Chondrocyte (in vitro differentiated cells): ENCODE measurements at regions not wholly inside any gene's neighbourhood (a gene's known extent, or its start where the extent isn't known, plus 50 kb on each side); places are given as distances from the start of the nearest gene placed in this dataset.

Experiments
- DNase-seq: peaks from one replicate; pipeline ENCODE4 v3.0.0; 2021; ENCODE audit warnings: mixed read lengths, low spot score
- H3K27ac Mint-ChIP-seq: one replicate; pipeline ENCODE4 v1.8.0; 2021; ENCODE audit warnings: mild to moderate bottlenecking, moderate library complexity, mixed read lengths; ENCODE audit not compliant: unreplicated experiment
- H3K27me3 Mint-ChIP-seq: 2 replicates; pipeline ENCODE4 v1.8.0; 2021; ENCODE audit warnings: low read depth, mixed read lengths
- H3K36me3 Mint-ChIP-seq: 2 replicates; pipeline ENCODE4 v1.8.0; 2021; ENCODE audit warnings: low read depth, mixed read lengths
- H3K4me1 Mint-ChIP-seq: 2 replicates; pipeline ENCODE4 v1.8.0; 2021; ENCODE audit warnings: low read depth, mild to moderate bottlenecking, mixed read lengths
- H3K4me3 Mint-ChIP-seq: one replicate; pipeline ENCODE4 v1.8.0; 2021; ENCODE audit warnings: mild to moderate bottlenecking, moderate library complexity, mixed read lengths; ENCODE audit not compliant: unreplicated experiment
- H3K9me3 Mint-ChIP-seq: 2 replicates; pipeline ENCODE4 v1.8.0; 2021; ENCODE audit warnings: low read depth, mixed read lengths
- TF ChIP-seq, protein P1 (sequence below): fragments of 200-600 bp; sonication (generic); IDR thresholded peaks from 2 replicates; pipeline ENCODE4 v1.5.0; 2021; ENCODE audit warnings: antibody characterized with exemption, mild to moderate bottlenecking, moderate library complexity

DNA sequence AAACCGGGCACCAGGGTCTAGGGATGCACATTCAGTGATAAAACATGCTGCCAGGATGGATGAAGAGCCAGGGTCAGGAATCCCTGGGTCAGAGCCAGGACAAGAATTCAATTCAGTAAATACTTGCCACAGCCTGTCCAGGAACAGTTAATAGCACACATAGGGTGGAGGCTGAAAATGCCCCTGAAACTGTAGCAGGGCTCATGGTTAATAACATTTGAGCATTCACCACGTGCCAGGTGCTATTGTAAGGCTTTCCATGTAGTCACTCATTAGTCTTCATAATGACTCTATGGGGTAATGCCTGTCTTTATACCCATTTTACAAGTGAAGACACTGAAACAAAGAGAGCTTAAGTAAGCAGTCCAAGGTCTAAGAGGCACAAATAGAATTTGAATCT, 296.3 kb downstream of the LRFN2 start:
- H3K36me3 Mint-ChIP-seq, result no peaks in the 10 kb centered on the region
- H3K4me1 Mint-ChIP-seq, result no peaks in the 10 kb centered on the region
- DNase-seq, result no peak
- H3K27me3 Mint-ChIP-seq, result peaks cover 56% of the 10 kb centered on the region
- H3K9me3 Mint-ChIP-seq, result peaks cover 3% of the 10 kb centered on the region
- TF ChIP-seq, protein P1, sequence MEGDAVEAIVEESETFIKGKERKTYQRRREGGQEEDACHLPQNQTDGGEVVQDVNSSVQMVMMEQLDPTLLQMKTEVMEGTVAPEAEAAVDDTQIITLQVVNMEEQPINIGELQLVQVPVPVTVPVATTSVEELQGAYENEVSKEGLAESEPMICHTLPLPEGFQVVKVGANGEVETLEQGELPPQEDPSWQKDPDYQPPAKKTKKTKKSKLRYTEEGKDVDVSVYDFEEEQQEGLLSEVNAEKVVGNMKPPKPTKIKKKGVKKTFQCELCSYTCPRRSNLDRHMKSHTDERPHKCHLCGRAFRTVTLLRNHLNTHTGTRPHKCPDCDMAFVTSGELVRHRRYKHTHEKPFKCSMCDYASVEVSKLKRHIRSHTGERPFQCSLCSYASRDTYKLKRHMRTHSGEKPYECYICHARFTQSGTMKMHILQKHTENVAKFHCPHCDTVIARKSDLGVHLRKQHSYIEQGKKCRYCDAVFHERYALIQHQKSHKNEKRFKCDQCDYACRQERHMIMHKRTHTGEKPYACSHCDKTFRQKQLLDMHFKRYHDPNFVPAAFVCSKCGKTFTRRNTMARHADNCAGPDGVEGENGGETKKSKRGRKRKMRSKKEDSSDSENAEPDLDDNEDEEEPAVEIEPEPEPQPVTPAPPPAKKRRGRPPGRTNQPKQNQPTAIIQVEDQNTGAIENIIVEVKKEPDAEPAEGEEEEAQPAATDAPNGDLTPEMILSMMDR, result no peak
- no peak overlapping the region for H3K27ac Mint-ChIP-seq
- no peak overlapping the region for H3K4me3 Mint-ChIP-seq

DNA sequence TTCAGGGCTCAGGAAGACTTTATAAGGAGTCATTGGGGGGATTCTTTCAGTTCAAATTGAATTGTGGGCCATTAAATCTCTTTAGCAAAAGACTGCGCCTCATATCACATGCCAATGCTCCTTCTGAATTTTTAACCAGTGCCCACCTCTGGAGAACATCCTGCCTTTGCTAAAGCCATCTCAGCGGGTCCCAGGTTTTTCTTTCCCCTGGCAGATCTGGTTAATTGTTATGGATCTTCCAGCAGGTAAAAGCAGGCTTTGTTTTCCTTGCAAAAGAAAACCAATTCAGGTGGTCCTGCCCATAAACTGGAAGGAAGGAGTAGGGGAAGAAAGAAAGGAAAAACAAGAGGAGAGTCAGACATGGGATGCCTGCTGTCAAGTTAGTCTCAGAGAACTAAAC, 298.2 kb downstream of the LRFN2 start:
- no peaks in the 10 kb centered on the region for H3K36me3 Mint-ChIP-seq
- no peak for DNase-seq
- H3K27ac Mint-ChIP-seq, result no peak overlapping the region
- peaks cover 62% of the 10 kb centered on the region for H3K27me3 Mint-ChIP-seq
- TF ChIP-seq, protein P1, result no peak
- no peaks in the 10 kb centered on the region for H3K4me1 Mint-ChIP-seq
- H3K4me3 Mint-ChIP-seq, result no peak overlapping the region
- no peaks in the 10 kb centered on the region for H3K9me3 Mint-ChIP-seq

DNA sequence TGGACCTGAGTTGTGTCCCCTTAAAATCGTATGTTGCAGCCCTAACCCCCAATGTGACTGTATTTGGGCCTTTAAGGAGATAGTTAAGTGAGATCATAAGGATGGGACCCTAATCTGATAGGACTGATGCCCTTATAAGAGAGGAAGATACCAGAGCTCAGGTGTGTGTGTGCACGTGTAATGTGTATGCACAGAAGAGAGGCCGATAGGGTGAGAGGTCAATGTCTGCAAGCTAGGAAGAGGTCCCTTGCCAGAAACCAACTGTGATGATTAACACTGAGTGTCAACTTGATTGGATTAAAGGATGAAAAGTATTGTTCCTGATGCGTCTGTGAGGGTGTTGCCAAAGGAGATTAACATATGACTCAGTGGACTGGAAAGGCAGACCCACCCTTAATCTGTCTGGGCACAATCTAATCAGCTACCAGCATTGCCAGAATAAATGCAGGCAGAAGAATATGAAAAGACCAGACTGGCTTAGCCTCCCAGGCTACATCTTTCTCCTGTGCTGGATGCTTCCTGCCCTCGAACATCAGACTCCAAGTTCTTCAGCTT, 299.8 kb downstream of the LRFN2 start:
- TF ChIP-seq, protein P1, result no peak
- no peak overlapping the region for H3K4me3 Mint-ChIP-seq
- H3K27me3 Mint-ChIP-seq, result peaks cover 61% of the 10 kb centered on the region
- H3K27ac Mint-ChIP-seq, result no peak overlapping the region
- DNase-seq, result no peak
- H3K4me1 Mint-ChIP-seq, result no peaks in the 10 kb centered on the region
- H3K36me3 Mint-ChIP-seq, result no peaks in the 10 kb centered on the region
- no peaks in the 10 kb centered on the region for H3K9me3 Mint-ChIP-seq

DNA sequence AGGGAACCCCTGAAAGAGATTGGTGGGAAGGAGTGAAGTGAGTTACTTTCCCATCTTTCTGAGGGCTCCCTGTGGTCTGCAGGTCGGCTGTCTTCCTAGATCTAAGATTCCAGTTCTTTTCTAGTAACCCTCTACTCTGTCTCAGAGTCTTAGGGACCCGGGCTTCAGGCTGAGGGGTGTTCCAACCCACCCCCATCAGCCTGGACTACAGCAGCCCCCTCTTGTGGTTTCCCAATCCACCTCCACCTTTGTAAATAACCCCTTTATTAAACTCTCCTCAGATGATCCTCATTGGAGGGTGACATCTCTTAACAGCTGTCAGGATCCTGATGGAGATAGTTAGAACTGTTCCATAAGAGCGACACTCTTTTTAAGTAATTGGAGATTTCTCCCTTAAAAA, 300.4 kb downstream of the LRFN2 start:
- DNase-seq, result no peak
- TF ChIP-seq, protein P1, result no peak
- no peak overlapping the region for H3K4me3 Mint-ChIP-seq
- no peak overlapping the region for H3K27ac Mint-ChIP-seq
- peaks cover 56% of the 10 kb centered on the region for H3K27me3 Mint-ChIP-seq
- no peaks in the 10 kb centered on the region for H3K4me1 Mint-ChIP-seq
- H3K36me3 Mint-ChIP-seq, result no peaks in the 10 kb centered on the region
- H3K9me3 Mint-ChIP-seq, result no peaks in the 10 kb centered on the region

DNA sequence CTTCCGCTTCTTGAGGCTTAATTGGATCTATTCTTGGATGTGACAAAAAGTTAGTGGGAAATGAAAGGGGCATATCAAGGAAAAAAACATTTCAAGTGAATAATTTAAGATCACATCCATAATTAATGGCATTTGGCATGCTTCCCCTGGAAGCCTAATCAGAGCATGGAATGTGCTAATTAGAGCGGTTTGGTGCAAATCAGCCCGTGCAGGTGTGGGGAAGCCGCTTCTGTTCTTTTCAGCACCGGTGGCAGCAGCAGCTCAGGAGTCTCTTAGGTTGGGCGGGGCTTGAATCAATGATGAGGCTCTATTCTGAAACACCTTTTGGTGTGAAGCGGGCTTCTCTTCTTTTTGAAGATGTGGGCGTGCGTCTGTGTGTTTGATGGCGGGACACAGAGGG, 301.2 kb downstream of the LRFN2 start:
- Mint-ChIP-seq H3K36me3 (no peaks in the 10 kb centered on the region), H3K27me3 (peaks cover 54% of the 10 kb centered on the region), H3K9me3 (no peaks in the 10 kb centered on the region), H3K4me1 (no peaks in the 10 kb centered on the region), H3K27ac (no peak overlapping the region), H3K4me3 (no peak overlapping the region)
- DNase-seq, result no peak
- TF ChIP-seq, protein P1, result no peak
